GM18499 (cell line): ENCODE measurements at regions not wholly inside any gene's neighbourhood (a gene's known extent, or its start where the extent isn't known, plus 50 kb on each side); places are given as distances from the start of the nearest gene placed in this dataset.
A peak's percentile ranks its signal among the peaks of the same experiment; 100 is the strongest.
"Not testable (repeated sequence)": the region's sequence is repeated elsewhere in the genome, so short reads cannot be mapped to it uniquely, and the experiment has no call there.

ENCODE experiments used
- ATAC-seq: cut with Tn5 transposase; IDR thresholded peaks from one replicate; pipeline ENCODE4 v1.9.1; 2021; ENCODE audit warnings: moderate number of reproducible peaks; ENCODE audit not compliant: insufficient read depth, unreplicated experiment

DNA sequence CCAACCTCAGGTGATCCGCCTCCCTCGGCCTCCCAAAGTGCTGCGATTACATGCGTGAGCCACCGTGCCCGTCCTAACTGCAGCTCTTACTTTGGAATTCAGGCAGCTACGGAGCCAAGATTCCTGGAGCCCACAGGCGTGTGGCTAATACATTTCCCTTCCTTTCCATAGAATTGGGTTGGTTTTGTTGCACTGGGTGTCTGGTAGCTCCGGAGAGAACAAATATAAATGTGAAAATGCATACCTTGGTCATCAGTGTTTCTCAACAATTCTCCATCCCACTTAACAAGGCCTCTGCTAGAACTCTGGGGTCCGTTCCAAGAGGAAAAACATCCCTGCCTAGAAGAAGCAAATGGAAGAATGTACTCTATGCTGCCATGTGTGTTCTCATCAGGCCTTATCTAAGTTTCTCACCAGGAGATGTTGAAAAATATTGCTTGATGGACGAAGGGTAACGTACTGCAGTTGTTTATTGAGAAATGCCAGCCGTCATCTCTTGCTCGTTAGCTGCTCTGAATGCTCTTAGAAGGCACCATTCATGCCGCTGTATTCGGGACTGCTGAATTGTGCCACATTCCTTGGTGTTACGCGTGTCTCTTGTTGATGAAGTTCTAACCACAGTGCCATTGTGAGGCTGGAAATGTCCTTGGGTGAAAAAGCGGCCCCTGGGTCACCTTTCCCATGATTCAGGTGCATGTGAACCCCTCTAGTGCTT lies 50.5 kb upstream of the CD99 start:
- no peak for ATAC-seq

DNA sequence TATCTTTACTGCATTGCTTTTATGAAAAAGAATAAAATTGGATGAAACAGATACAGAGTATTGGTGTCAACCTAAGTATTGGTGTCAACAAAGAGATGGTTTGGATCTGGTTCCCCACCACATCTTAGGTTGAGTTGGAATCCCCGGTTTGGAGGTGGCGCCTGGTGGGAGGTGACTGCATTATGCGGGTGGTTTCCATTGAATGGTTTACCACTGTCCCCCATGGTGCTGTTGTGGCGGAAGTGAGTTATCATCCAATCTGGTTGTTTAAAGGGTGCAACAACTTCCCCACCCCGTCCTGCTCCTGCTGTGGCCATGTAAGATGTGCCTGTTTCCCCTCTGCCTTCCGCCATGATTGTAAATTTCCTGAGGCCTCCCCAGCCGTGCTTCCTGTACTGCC lies 52.8 kb upstream of the CD99 start:
- no peak for ATAC-seq

DNA sequence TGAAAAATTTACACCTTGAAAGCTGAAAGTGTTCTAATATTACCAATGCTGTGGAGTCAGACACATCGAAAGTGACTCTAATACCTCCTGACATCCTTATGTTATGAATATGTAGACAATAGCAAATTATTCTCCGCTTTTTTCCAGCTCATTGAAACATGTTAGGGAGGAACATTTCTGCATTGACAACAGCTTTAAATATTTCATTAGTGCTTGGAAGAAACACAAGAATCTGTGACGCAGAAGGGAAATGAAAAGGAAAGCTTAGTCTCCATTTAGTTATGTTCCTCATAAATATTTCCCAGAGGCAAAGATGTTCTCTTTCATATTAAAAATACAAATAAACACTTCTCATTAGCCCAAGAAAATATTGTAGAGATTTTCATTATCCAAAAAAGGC lies 55.8 kb upstream of the CD99 start:
- no peak for ATAC-seq

DNA sequence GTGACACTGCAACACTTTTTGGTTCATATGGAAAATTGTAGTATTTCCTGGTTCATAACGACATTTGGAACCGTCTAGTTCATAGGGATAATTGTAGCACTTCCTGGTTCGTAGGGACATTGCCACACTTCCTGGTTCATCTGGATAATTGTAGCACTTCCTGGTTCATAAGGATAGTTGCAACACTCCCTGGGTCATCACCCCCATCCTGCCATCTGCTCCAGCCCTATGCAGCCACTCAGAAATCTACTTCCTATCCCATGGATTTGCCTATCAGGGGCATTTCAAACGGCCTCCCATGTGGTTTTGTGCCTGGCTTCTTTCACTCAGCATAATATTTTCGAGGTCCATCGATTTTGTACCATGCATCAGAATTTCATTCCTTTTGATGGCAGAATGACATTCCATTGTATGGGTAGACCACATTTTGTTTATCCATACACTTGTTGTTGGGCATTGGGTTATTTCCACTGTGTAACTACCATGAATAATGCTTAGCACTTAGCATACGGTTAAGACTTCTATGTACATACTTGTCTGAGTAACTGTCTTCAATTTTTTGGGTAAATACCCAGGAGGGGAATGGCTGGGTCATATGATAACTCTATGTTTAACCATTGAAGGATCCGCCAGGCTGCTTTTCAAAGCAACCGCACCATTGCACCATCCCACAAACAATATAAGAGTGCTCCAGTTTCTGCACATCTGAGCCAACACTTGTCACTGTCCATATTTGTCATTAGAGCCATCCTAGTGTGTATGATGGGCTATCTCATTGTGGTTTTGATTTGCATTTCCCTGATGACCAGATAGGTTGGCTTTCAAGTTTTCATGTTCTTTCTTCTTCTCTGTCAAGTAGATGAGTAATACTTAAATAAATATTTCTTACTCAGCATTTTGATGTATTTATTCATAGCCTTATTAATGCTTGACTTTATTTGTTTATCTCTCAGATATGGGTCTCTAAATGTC lies 58.3 kb upstream of the CD99 start:
- no peak for ATAC-seq

DNA sequence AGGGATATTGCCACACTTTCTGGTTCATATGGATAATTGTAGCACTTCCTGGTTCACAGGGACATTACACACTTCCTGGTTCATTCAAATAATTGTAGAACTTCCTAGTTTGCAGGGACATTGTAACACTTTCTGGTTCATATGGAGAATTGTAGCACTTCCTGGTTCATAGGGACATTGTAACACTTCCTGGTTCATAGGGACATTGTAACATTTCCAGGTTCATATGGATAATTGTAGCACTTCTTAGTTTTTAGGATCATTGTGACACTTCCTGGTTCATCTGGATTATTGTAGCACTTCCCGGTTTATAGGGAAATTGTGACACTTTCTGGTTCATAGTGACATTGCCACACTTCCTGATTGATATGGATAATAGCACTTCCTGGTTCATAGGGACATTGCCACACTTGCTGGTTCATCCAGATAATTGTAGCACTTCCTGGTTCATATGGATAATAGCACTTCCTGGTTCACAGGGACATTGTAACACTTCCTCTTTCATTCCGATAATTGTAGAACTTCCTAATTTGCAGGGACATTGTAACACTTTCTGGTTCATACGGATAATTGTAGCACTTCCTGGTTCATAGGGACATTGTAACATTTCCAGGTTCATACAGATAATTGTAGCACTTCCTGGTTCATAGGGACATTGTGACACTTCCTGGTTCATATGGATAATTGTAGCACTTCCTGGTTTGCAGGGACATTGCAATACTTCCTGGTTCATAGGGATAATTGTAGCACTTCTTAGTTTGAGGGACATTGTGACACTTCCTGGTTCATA lies 59.2 kb upstream of the CD99 start:
- ATAC-seq = no peak

DNA sequence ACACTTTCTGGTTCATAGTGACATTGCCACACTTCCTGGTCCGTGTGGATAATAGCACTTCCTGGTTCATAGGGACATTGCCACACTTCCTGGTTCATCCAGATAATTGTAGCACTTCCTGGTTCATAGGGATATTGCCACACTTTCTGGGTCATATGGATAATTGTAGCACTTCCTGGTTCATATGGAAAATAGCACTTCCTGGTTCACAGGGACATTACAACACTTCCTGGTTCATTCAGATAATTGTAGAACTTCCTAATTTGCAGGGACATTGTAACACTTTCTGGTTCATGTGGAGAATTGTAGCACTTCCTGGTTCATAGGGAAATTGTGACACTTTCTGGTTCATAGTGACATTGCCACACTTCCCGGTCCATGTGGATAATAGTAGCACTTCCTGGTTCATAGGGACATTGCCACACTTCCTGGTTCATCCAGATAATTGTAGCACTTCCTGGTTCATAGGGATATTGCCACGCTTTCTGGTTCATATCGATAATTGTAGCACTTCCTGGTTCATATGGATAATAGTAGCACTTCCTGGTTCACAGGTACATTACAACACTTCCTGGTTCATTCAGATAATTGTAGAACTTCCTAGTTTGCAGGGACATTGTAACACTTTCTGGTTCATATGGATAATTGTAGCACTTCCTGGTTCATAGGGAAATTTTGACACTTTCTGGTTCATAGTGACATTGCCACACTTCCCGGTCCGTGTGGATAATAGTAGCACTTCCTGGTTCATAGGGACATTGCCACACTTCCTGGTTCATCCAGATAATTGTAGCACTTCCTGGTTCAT lies 60.0 kb upstream of the CD99 start:
- ATAC-seq = not testable (repeated sequence)

DNA sequence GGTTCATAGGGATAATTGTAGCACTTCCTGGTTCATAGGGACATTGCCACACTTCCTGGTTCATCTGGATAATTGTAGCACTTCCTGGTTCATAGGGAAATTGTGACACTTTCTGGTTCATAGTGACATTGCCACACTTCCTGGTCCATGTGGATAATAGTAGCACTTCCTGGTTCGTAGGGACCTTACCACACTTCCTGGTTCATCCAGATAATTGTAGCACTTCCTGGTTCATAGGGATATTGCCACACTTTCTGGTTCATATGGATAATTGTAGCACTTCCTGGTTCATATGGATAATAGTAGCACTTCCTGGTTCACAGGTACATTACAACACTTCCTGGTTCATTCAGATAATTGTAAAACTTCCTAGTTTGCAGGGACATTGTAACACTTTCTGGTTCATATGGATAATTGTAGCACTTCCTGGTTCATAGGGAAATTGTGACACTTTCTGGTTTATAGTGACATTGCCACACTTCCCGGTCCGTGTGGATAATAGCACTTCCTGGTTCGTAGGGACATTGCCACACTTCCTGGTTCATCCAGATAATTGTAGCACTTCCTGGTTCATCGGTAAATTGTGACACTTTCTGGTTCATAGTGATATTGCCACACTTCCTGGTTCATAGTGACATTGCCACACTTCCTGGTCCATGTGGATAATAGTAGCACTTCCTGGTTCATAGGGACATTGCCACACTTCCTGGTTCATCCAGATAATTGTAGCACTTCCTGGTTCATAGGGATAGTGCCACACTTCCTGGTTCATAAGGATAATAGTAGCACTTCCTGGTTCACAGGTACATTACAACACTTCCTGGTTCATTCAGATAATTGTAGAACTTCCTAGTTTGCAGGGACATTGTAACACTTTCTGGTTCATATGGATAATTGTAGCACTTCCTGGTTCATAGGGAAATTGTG lies 60.8 kb upstream of the CD99 start:
- ATAC-seq = not testable (repeated sequence)

DNA sequence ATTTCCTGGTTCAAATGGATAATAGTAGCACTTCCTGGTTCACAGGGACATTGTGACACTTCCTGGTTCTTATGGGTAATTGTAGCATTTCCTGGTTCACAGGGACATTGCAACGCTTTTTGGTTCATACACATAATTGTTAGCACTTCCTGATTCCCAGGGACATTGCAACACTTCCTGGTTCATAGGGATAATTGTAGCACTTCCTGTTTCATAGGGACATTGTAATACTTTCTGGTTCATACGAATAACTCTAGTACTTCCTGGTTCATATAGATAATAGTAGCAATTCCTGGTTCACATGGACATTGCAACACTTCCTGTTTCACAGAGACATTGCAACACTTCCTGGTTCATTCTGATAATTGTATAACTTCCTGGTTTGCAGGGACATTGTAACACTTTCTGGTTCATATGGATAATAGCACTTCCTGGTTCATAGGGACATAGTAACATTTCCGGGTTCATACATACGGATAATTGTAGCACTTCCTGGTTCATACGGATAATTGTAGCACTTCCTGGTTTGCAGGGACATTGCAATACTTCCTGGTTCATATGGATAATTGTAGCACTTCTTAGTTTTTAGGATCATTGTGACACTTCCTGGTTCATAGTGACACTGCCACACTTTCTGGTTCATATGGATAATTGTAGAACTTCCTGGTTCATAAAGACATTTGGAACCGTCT lies 61.6 kb upstream of the CD99 start:
- no peak for ATAC-seq

DNA sequence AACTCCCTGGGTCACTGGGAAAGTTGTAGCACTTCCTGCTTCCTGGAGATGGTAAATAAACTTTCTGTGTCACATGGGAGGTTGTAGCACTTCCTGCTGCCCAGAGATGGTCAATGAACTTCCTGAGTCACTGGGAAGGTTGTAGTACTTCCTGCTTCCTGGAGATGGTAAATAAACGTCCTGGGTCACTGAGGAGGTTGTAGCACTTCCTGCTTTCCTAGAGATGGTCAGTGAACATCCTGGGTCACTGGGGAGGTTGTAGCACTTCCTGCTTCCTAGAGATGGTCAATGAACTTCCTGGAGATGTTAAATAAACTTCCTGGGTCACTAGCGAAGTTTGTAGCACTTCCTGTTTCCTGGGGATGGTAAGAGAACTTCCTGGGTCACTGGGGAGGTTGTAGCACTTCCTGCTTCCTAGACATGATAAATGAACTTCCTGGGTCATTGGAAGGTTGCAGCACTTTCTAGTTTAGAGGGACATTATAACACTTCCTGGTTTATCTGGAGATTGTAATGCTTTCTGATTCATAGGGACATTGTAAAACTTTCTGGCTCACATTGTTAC lies 62.3 kb upstream of the CD99 start:
- ATAC-seq = no peak

DNA sequence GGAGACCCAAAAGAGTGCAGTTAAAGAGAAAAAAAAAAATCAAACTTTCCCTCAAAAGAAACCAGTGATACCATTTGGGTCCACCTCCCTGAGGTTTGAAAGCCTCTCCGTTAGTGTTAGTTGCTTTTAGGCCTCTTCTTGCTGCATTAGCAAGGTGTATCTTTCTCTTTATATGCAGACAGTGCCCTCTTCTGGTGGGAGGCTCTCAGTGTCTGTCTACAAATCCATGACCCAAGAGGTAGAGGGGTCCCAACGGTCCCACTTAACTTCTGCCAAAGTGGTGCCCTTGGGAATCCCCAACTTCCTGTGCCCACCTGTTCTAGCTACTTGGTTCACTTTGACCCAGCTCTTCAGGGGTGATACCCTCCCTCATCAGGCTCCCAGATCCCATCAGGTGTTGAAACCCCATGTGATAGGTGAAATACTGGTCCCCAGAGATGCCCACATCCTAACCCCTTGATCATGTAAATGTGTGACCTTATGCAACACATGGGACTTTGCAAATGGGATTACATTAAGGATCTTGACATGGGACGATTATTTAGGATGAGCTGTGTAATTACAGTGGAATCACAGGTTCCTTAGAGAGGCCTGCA lies 63.7 kb upstream of the CD99 start:
- peak; percentile 69 for ATAC-seq

DNA sequence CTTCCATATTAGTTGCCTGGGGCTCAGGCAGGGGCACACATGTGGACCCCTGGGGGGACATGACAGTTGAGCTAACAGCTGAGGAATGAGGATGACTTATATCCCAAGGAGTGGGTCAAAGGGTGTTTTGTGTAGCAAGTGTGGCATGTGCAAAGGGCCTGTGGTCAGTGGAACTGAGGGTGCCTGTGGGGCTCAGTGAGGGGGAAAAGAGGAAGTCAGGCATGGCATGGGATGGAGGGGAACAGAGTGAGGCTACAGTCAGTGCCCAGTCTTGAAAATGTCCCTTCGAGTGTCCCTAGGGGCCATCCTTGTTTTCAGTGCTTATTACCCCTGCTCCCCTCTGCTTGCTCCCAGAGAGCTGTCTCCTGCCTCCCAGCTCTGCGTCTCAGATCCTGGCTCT lies 64.3 kb upstream of the CD99 start:
- ATAC-seq = no peak

DNA sequence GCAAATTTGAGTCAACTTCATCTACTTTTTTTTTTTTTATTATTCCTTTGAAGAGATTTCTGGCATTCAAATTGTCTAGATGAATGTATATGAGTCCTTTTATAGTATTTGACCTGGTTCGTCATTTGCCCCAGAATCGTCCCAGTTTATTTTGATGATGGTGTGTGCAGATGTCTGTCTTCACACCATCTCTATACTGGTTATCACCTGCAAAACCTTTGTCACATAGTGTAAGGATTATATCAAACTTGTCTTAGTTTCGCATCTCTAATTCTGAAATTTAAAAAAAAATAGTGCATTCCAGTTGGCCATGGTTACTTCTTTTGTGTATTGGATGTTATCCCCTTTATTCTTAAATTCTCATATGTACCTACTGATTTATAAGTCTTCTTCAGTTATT lies 70.5 kb upstream of the CD99 start:
- no peak for ATAC-seq

DNA sequence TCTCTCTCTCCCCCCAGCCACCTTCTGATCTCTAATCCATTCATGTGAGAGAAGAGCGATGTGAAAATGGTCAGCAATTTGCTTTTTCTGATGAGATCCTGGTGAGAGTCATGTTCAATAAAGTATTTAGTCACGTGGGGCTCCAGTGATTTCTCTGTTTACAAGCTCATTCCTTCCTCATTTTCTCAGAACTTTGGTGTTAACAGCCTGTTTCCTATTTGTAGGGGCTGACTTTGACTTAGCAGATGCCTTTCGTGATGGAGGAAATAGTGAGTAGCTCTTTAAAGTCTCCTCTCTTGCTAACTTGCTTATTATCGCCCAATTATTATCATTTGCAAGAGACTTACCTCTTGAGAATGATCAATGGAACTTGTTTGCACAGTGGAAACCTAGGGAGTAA lies 72.6 kb upstream of the CD99 start:
- no peak for ATAC-seq

DNA sequence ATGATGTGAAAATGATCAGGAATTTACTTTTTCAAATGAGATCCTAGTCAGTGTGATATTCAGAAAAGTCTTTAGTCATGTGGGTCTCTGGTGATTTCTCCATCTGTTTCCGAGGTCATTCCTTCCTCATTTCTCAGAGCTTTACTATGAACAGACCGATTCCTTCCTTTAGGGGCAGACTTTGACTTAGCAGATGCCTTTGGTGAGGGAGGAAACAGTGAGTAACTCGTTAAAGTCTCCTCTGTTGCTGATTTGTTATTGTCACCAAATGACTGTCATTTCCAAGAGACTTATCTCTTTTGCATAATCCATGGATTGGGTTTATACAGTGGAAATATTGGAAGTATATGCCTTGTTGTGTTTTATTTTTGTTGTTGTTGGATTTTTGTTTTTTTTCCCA lies 76.2 kb upstream of the CD99 start:
- ATAC-seq = no peak

DNA sequence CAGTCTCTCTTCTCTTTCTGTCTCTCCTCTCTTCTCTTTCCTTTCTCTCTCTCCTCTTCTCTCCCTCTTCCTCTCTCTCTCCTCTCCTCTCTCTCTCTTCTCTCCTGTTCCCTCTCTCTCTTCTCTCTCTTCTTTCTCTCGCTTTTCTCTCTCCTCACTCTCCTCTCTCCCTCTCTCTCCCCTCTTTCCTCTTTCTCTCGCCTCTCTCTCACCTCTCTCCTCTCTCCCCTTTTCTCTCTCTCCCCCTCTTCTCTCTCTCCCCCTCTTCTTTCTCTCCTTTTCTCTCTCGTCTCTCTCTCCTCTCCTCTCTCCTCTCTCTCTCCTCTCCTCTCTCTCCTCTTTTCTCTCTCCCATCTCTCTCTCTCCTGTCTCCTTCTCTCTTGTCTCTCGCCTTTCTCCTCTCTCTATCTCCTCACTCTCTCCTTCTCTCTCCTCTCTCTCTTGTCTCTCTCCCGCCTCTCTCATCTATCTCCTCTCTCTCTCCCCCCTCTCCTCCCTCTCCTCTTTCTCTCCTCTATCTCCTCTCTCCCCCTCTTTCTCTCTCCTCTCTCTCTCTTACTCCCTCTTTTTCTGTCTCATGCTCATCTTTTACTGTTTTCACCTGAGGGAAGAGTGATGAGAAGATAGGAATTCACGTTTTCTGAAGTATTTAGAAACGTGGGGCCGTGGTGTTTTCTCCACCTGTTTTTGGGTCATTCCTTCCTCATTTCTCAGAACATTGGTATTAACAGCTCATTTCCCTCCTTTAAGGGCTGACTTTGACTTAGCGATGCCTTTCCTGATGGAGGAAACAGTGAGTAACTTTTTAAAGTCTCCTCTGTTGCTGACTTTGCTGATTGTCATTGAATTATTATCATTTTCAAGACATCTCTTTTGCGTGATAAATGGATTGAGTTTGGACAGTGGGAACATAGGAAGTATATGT lies 80.6 kb upstream of the CD99 start:
- ATAC-seq = no peak

DNA sequence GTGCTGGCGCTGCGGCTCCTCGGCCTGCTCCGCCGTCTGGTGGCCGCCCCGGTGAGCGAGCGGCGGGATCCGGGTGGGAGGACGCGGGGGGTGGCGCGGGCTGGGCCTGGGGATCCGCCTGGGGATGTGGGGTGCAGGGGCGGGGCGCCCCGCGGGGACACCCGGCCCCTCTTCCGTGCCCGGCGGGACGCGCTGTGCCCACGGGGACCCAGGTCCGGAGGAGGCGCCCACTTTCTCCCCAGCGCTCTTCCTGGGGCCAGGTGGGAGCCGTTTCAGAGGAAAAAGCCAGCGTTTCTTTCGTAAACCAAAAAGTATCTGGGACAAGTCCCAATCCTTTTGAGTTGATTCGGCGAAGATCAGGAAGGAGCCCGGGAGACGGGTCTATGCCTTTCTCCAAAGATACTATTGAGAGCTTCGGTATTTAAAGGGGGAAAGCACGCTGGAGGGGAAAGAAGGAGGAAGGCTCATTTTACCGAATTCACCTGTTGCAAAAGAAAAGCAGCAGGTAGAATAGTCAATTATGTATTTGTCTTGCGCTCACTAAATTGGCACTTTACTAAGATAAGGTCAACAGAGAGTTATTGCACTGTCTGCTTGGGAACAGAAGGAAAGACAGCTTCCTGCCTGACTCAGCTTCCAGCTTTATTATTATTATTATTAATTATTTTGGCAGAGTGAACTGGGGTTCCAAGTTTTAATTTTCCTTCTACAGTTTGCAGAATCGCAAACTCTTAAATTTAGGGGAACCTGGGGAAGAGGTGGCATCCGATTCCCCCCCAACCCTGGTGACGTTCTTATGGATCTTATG lies 81.5 kb upstream of the CD99 start:
- peak; percentile 14 for ATAC-seq
